GM19324 (cell line): ENCODE measurements at regions not wholly inside any gene's neighbourhood (a gene's known extent, or its start where the extent isn't known, plus 50 kb on each side); places are given as distances from the start of the nearest gene placed in this dataset.
"Not testable (repeated sequence)": the region's sequence is repeated elsewhere in the genome, so short reads cannot be mapped to it uniquely, and the experiment has no call there.

ENCODE experiments used
- ATAC-seq: cut with Tn5 transposase; IDR thresholded peaks from one replicate; pipeline ENCODE4 v1.9.1; 2021; ENCODE audit warnings: mild to moderate bottlenecking, moderate library complexity; ENCODE audit not compliant: unreplicated experiment, low FRiP score

DNA sequence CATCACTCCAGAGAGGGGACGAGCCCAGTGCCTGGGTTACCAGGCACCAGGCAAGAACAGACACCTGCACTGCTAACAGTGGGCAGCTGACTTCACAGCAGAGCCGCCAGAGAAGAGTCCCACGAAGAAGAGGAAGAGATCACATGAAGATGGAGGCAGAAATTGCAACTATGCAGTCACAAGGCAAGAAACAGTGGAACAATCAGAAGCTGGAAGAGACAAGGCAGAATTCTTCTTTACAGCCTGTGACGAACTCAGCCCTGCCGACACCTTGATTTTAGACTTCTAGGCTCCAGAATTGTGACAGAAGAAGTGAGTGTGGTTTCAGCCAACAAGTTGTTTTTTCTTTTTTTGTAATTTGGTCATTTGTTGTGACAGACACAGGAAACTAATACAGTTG is 59.2 kb downstream of the IL12A start:
- no peak for ATAC-seq

DNA sequence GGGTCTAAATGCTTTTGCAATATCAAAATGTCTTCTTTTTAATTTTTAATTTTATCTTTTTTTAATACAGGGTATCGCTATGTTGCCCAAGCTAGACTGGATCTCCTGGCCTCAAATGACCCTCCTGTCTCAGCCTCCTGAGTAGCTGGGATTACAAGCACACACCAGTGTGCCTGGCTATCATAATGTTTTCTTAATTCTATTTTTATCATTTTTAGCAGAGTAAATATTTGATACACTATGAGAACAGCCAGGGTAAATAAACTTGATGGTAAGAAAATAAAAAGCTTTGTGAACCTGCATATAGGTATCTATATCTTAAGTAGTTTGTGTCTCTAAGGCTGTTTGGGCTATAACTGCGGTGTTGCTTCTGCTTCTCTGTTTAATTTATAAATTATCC is 60.4 kb downstream of the IL12A start:
- ATAC-seq, result no peak

DNA sequence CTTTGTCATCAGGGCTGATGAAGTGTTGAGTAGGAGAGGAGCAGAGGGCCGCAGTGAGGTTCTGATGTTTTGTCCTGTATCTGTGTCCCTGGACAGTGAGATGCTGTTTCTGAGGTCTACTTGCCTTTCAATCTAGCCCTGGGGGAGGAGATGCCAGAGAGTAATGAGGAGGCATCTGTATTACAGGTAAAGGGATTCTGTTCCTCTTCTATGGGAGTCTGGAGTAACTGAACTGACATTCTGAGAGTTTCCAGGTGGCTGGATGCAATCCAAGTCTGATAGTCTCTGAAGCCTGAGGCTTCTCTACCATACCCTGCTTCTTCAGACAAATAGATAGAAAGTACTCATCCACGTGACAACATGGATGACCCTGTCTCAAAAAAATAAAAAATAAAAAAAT is 60.9 kb downstream of the IL12A start:
- ATAC-seq, result no peak

DNA sequence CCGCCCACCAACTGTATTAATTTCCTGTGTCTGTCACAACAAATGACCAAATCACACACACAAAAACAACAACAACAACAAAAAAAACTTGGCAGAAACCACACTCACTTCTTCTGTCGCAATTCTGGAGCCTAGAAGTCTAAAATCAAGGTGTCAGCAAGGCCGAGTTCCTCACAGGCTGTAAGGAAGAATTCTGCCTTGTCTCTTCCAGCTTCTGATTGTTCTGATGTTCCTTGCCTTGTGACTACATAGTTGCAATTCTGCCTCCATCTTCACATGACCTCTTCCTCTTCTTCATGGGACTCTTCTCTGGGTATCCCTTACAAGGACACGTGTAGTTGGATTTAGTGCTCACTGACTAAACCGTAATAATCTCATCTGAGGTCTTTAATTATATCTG is 61.4 kb downstream of the IL12A start:
- ATAC-seq, result no peak

DNA sequence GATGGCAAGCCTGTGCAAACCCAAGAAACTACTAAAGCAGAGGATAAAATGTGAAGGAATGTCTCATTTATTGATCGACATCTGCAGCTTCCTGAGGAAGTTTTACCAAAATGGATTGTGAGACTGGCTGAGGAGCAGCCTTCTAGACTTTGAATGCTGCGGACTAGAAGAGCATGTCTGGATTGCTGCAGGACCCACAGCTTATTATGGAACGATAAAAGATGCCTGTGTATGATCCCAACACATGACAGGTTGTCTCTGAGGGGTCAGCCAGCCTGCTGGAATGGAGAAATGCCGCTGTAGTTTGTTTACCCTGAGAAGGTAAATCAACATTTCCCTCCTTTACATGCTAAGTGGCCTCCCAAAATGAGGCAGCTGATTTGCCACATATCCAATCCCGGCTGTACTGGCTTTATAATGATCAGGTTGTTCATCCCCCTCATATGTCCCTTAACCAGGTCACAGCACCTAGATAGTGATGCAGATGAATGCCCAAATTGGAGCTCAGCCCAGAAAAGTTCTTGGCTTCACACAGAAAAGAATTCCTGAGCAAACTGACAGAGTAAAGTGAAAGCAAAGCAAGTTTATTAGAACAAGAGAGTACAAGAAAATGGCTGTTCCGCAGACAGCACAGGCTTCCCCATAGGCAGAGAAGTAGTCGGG is 63.9 kb downstream of the IL12A start:
- ATAC-seq, result no peak

DNA sequence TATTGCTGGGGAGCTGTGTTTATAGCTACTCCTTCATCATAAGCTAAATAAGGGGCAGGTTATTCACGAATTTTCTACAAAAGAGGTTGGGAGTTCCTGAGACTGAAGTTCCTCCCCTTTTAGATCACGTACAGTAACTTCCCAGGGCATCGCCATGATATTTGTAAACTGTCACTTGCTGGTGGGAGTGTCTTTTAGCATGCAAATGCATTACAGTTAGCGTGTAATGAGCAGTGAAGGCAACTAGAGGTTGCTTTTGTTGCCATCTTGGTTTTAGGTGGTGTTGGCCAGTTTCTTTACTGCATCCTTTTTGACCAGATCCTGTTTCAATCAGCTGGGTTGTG is 64.4 kb downstream of the IL12A start:
- ATAC-seq, result no peak

DNA sequence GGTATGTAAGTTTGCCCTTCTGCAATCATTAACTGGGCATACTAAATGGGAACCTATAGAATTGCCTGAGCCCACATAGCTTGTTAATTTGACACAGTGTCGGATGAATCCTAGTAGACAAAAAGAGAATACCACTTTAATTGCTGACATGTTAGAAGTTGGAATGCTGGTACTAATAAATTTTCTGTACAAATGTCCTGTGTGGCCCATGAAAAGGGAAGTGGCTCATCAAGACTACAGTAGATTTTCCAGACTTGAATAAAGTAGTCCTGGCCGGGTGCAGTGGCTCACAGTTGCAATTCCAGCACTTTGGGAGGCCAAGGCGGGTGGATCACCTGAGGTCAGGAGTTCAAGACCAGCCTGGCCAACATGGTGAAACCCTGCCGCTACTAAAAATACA is 66.2 kb downstream of the IL12A start:
- ATAC-seq, result not testable (repeated sequence)

DNA sequence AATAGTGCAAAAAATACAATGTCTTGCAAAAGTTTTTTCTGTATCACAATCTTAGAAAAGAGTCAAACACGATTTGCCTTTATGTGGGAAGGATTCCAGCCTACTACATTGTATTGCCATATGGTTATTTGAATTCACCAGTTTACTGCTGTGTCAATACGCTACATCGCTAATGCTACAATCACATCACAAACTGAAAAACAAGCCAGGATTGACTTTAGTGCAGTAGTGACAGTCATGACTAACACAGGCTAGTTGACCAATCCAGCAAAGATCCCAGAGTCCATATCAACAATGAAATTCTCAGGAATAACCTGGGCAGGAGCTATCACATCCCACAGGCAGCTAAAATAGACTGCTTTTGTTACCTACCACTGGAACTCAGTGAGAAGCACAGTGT is 67.0 kb downstream of the IL12A start:
- ATAC-seq, result no peak

DNA sequence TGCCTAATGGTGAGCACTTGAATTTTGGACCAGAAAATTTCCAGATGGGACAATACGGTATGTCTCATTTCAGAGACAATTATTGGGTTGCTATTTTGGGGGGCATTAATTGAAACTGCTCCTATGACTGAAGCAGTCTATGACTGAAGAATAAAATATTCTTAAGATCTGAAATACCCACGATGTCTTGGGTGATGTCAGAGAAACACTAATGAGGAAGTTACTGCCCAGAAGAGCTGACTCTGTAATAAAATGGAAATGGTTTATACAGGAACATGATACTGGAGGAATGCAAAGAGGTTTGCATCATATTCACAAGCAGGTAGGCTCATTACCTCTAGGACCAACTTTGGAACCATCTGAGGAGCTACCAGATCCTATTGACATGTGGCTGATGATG is 68.7 kb downstream of the IL12A start:
- ATAC-seq, result no peak

DNA sequence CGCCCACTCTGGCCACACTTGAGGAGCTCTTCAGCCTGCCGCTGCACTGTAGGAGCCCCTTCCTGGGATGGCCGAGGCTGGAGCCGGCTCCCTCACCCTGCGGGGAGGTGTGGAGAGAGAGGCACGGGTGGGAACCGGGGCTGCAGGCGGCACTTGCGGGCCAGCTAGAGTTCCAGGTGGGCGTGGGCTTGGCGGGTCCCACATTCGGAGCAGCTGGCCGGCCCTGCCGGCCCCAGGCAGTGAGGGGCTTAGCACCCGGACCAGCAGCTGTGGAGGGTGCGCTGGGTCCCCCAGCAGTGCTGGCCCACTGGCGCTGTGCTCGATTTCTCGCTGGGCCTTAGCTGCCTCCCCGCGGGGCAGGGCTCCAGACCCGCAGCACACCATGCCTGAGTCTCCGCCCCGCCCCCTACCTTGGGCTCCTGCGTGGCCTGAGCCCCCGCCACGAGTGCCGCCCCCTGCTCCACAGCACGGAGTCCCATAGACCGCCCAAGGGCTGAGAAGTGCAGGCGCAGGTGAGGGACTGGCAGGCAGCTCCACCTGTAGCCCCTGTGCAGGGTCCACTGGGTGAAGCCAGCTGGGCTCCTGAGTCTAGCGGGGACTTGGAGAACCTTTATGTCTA is 71.9 kb downstream of the IL12A start:
- ATAC-seq, result no peak

DNA sequence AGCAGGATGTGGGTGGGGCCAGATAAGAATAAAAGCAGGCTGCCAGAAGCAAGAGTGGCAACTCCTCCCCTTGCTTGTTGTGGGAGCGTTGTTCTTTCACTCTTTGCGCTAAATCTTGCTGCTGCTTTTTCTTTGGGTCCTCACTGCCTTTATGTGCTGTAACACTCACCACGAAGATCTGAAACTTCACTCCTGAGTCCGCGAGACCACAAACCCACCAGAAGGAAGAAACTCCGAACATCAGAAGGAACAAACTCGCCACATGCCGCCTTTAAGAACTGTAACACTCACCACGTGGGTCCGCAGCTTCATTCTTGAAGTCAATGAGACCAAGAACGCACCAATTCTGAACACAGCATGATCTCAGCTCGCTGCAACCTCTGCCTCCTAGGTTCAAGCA is 72.9 kb downstream of the IL12A start:
- ATAC-seq, result no peak

DNA sequence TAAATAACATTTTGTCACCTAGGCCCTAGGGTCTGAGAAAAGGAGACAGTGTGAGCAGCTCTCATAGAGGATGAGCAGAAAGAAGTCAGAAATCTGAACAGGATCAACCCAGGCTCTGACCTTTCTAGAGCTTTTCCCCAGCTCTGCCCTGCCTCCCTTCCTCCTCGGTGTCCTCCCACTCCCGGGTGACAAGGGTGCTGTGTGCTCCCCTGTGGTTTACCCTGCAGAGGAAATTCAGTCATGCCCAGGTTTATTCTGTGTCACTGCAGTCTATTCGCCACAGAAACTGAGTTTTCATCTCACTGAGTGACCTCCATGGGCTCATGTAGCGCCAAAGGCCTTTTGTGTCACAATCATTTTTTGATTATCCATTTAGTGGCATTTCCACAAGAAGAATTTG is 76.6 kb downstream of the IL12A start:
- ATAC-seq, result no peak

DNA sequence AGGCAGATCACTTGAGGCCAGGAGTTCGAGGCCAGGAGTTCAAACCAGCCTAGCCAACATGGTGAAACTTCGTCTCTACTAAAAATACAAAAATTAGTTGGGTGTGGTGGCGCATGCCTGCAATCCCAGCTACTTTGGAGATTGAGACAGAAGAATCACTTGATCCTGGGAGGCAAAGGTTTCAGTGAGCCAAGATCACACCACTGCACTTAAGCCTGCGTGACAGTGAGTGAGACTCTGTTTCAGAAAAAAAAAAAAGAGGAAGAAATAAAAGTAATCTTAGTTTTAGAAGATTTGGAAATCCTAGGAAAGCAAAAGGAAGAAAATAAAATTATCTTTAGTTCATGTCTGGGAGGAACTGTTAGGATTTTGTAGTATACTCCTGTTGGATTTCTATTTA is 77.2 kb downstream of the IL12A start:
- ATAC-seq, result no peak

DNA sequence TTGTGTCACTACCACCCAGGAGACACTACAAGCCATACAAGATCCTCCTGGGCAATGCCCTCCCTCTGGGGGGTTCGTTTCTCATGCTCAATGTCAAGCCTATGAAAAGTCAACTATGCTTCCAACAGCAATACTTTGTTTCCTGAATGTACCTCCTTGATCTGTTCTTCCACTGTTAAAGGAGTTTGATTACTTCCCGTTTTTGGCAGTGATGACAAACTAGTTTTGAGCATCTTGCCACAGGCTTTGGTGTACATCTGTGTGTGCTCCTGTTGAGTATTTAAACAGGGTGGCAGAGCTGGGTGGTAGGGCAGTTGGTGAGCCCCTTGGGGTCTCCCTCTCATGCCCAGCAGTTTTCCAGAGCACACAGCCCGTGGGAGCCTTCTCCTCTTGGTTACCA is 81.4 kb downstream of the IL12A start:
- no peak for ATAC-seq

DNA sequence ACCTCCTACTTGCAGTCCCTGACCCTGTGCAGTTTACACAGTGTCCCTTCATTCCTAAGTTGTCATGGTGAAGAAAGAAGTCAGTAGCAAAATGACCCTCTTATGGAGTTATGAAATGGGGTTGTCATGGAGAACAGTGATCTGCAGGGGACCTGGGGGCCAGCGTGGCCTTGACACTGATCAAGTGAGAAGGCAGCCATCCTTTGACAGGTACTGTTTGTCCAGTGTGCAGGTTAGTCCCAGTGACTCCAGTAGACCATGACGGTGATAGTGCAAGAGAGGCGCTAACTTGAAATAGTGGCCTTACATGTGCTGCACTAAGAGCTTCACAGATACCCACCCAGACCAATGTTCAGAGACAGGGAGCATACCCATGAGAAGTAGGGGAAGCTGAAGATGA is 87.9 kb downstream of the IL12A start:
- no peak for ATAC-seq

DNA sequence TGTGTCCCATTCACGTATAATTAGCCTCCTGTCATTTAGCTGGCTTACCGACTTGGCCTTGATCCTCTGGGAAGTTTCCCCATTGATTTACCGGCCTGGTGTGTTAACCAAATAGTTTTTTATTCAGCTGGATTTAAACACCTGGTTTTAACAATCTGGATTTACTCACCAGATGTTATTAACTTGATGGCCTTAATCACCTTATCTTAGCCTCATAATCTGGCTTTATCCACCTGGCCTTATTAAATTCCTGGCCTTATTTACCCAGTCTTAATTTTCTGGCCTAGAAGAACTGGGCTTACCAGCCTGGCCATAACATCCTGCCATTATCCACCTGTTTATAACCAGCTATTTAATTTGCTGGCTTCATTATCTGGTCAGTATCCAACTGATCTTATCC is 89.9 kb downstream of the IL12A start:
- no peak for ATAC-seq

DNA sequence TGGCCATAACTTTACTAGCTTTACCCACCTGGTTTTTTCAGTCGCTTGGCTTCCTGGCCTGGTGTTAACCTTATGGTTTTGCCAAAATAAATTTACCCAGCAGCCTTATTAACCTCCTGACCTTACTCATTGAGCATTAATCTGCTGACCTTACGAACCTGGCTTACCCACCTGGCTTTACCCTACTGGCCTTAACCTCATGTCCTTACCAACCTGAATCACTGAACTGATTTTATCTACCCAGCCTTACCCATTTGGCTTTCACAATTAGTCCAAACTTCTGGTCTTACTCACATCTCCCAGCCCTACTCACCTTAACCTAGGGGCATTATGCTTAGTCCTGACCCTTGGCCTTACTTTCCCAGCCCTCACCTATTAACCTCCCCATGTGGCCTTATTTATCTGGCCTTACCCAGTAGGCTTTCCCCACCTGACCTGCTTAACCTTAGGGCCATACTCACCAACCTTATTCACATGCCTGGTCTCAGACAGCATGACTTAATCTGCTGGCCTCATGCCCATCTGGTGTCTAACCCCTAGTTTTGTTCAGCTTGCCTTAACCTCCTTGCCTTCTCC is 93.4 kb downstream of the IL12A start:
- no peak for ATAC-seq

DNA sequence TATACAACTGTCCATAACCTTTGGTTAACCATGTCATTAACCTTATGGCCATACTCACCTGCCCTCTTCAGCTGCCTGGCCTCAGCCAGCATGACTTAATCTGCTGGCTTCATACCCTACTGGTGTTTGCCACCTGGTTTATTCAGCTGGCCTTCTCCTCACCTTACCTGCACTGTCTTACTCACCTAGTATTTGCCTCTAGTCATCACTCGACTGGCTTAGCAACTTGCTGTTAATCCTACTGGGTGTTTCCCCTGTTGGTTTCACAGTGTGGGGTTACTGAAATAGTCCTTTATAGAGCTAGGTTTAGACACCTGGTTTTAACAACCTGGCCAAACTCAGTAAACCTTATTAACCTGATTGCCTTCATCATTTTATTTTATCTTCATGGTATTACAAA is 96.4 kb downstream of the IL12A start:
- no peak for ATAC-seq

DNA sequence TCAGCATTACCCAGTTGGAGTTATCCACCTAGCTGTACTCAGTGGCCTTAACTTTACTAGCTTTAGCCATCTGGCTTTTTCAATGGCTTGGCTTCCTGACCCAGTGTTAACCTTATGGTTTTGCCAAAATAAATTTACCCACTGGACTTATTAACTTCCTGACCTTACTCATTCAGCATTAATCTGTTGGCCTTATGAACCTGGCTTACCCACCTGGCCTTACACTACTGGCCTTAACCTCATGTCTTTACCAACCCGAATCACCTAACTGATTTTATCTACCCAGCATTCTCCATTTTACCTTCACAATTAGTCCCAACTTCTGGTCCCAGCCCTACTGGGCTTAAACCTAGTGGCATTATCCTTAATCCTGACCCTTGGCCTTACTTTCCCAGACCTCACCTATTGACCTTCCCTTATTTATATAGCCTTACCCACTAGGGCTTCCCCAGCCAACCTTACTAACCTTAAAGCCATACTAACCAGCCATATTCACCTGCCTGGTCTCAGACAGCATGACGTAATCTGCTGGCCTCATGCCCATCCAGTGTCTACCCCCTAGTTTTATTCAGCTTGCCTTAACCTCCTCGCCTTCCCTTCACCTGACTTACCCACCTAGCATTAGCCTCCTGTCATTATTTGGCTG is 100.0 kb downstream of the IL12A start:
- no peak for ATAC-seq

DNA sequence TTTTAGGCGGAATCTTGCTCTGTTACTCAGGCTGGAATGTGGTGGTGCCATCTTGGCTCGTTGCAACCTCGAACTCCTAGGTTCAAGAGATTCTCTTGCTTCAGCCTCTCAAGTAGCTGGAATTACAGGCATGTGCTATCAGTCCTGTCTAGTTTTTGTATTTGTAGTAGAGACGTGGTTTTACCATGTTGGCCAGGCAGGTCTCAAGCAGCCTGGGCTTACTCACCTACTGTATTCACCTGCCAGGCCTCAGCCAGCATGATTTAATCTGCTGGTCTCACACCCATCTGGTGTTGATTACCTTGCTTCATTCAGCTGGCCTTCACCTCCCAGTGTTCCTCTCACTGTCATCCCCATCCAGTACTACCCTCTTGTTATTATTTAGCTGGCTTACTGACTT is 102.0 kb downstream of the IL12A start:
- no peak for ATAC-seq

DNA sequence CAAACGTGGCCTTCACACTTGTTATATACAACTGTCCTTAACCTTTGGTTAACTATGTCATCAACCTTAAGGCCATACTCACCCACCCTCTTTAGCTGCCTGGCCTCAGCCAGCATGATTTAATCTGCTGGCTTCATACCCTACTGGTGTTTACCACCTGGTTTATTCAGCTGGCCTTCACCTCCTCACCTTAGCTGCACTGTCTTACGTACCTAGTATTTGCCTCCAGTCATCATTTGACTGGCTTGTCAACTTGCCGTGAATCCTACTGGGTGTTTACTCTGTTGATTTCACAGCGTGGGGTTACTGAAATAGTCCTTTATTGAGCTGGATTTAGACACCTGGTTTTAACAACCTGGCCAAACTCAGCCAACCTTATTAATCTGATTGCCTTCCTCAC is 102.8 kb downstream of the IL12A start:
- ATAC-seq, result no peak

DNA sequence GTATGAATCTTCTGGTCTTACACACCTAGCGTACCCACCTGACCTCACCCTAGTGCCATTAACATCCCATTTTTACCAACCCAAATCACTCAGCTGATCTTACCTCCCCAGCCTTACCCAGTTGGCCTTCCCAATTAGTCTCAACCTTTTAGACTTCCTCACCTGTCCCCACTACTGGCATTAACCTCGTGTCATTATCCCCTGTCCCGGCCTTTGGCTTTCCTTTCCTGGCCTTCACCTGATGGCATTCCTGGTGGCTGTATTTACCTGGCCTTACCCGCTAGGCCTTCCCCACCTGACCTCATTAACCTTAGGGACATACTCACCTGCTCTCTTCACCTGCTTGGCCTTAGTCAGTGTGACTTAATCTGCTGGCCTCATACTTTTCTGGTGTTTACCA is 104.1 kb downstream of the IL12A start:
- ATAC-seq, result no peak
